GM18526 (cell line): ENCODE measurements at regions not wholly inside any gene's neighbourhood (a gene's known extent, or its start where the extent isn't known, plus 50 kb on each side); places are given as distances from the start of the nearest gene placed in this dataset.

Source experiments
- POLR2A ChIP-seq: IDR thresholded peaks from 3 replicates; pipeline ENCODE4 v1.6.1; 2011; ENCODE audit not compliant: insufficient read length; ENCODE audit errors: extremely low read depth

- TF ChIP-seq POLR2A, result no peak
Measured at GRCh38 chr15:77783636-77784035, 150.9 kb upstream of the LINGO1 start.

GRCh38 chr15:77782691-77783090 is 150.0 kb upstream of the LINGO1 start:
- no peak for TF ChIP-seq POLR2A

- no peak for TF ChIP-seq POLR2A
Measured at GRCh38 chr15:77781946-77782240, 149.2 kb upstream of the LINGO1 start.

GRCh38 chr15:77781151-77781945 is 148.6 kb upstream of the LINGO1 start:
- no peak for TF ChIP-seq POLR2A

- no peak for TF ChIP-seq POLR2A
Measured at GRCh38 chr15:77778802-77779201, 146.1 kb upstream of the LINGO1 start.

- TF ChIP-seq POLR2A, result no peak
Measured at GRCh38 chr15:77775837-77776236, 143.1 kb upstream of the LINGO1 start.

- TF ChIP-seq POLR2A, result no peak
Measured at GRCh38 chr15:77775373-77775772, 142.7 kb upstream of the LINGO1 start.

GRCh38 chr15:77774350-77774749 is 141.6 kb upstream of the LINGO1 start:
- no peak for TF ChIP-seq POLR2A

GRCh38 chr15:77773903-77774302 is 141.2 kb upstream of the LINGO1 start:
- no peak for TF ChIP-seq POLR2A

GRCh38 chr15:77772641-77773402 is 140.1 kb upstream of the LINGO1 start:
- TF ChIP-seq POLR2A, result no peak

- TF ChIP-seq POLR2A, result no peak
Measured at GRCh38 chr15:77771616-77772015, 138.9 kb upstream of the LINGO1 start.

GRCh38 chr15:77769700-77770099 is 137.0 kb upstream of the LINGO1 start:
- no peak for TF ChIP-seq POLR2A

GRCh38 chr15:77768521-77769078 is 135.9 kb upstream of the LINGO1 start:
- no peak for TF ChIP-seq POLR2A

GRCh38 chr15:77768107-77768506 is 135.4 kb upstream of the LINGO1 start:
- no peak for TF ChIP-seq POLR2A

- no peak for TF ChIP-seq POLR2A
Measured at GRCh38 chr15:77764095-77764494, 131.4 kb upstream of the LINGO1 start.

- TF ChIP-seq POLR2A, result no peak
Measured at GRCh38 chr15:77762747-77763355, 130.1 kb upstream of the LINGO1 start.
